Activated CD4-positive, alpha-beta memory T cell treated with anti-CD3 and anti-CD28 coated beads, Interleukin-2, amount 10 ng/mL, durations not matched to agents 7 days and 5 days (primary cell): ENCODE measurements at regions not wholly inside any gene's neighbourhood (a gene's known extent, or its start where the extent isn't known, plus 50 kb on each side); places are given as distances from the start of the nearest gene placed in this dataset.
"Not testable (repeated sequence)": the region's sequence is repeated elsewhere in the genome, so short reads cannot be mapped to it uniquely, and the experiment has no call there.

ENCODE experiments used
- CTCF ChIA-PET: fragments of 350-600 bp; sonication (Branson Sonifier 250); formaldehyde crosslinking; loops from one replicate; lab custom pipeline; 2021; ENCODE audit warnings: antibody characterized with exemption, inconsistent platforms; lab: Charles Lee
- POLR2A ChIA-PET: fragments of 350-600 bp; sonication (Branson Sonifier 250); formaldehyde crosslinking; loops from one replicate; lab custom pipeline; 2021; ENCODE audit warnings: antibody characterized with exemption; lab: Charles Lee
- DNase-seq: peaks from one replicate; pipeline ENCODE4 v3.0.0-alpha.2; 2020
- H3K27ac Mint-ChIP-seq: one replicate; pipeline ENCODE4 v1.8.0; 2021; ENCODE audit warnings: mild to moderate bottlenecking, mixed read lengths
- H3K27me3 Mint-ChIP-seq: one replicate; pipeline ENCODE4 v1.8.0; 2021; ENCODE audit warnings: mixed read lengths
- H3K36me3 Mint-ChIP-seq: one replicate; pipeline ENCODE4 v1.8.0; 2021; ENCODE audit warnings: low read depth, mixed read lengths
- H3K4me1 Mint-ChIP-seq: one replicate; pipeline ENCODE4 v1.8.0; 2021; ENCODE audit warnings: mixed read lengths
- H3K4me3 Mint-ChIP-seq: one replicate; pipeline ENCODE4 v1.8.0; 2021; ENCODE audit warnings: mild to moderate bottlenecking, mixed read lengths
- H3K9me3 Mint-ChIP-seq: one replicate; pipeline ENCODE4 v1.8.0; 2021; ENCODE audit warnings: mixed read lengths

DNA sequence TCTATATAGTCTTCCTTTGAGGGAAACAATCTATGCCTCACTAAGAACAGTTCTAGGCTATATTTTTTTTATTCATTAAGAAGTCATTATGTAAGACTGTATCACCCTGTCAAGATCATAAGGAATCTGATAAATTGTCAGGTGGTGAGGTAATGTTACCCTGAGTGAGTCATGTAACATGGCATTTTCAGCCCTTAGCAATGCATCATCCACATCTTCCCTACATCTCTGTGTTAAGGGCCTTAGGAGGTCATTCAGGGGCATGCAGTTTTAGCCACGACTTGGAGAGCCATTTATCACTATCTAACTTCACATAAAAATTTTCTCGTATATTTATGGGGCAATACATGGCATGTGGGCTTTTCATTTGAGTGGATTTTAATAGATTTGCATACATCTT lies 924.5 kb upstream of the MBL2 start:
- Mint-ChIP-seq H3K27ac (no peak overlapping the region), H3K4me3 (no peak overlapping the region), H3K27me3 (no peaks in the 10 kb centered on the region), H3K36me3 (no peaks in the 10 kb centered on the region), H3K4me1 (no peaks in the 10 kb centered on the region), H3K9me3 (peaks cover 13% of the 10 kb centered on the region)
- no peak for DNase-seq
- POLR2A ChIA-PET, result no interaction called here
- CTCF ChIA-PET, result no interaction called here

GRCh38 chr10:53690524-53691240 lies 918.1 kb upstream of the MBL2 start:
- H3K4me3 Mint-ChIP-seq, result no peak overlapping the region
- peaks cover 7% of the 10 kb centered on the region for H3K9me3 Mint-ChIP-seq
- CTCF ChIA-PET, result no interaction called here
- no peaks in the 10 kb centered on the region for H3K27me3 Mint-ChIP-seq
- POLR2A ChIA-PET, result no interaction called here
- no peaks in the 10 kb centered on the region for H3K36me3 Mint-ChIP-seq
- H3K4me1 Mint-ChIP-seq, result no peaks in the 10 kb centered on the region
- no peak for DNase-seq
- H3K27ac Mint-ChIP-seq, result no peak overlapping the region

DNA sequence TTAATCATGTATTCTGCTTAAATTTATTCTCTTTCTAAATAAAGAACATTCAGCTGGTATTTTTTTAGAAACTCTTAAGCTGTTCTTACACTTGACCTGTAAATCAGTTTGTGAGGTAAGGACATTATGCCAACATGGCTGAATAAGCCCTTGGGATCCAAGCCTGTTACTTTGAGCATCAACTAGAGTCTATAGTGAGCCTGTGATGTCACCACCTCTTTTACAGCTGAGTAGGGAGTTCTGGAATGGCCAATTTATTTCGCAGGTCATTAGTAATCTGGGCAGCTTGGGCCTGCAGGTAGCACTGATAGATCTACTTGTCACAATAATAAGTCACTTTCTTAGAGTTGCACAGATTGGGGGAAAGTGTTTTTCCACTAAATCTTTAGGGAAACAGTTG lies 915.2 kb upstream of the MBL2 start:
- Mint-ChIP-seq H3K27me3 (no peaks in the 10 kb centered on the region), H3K4me3 (no peak overlapping the region), H3K9me3 (peaks cover 6% of the 10 kb centered on the region), H3K4me1 (no peaks in the 10 kb centered on the region), H3K27ac (no peak overlapping the region), H3K36me3 (no peaks in the 10 kb centered on the region)
- DNase-seq, result no peak
- ChIA-PET POLR2A (no interaction called here), CTCF (no interaction called here)

GRCh38 chr10:53682885-53683284 lies 910.3 kb upstream of the MBL2 start:
- CTCF ChIA-PET, result no interaction called here
- H3K27me3 Mint-ChIP-seq, result no peaks in the 10 kb centered on the region
- POLR2A ChIA-PET, result no interaction called here

GRCh38 chr10:53682458-53682857 lies 909.9 kb upstream of the MBL2 start:
- H3K27ac Mint-ChIP-seq, result no peak overlapping the region
- no peaks in the 10 kb centered on the region for H3K4me1 Mint-ChIP-seq
- H3K36me3 Mint-ChIP-seq, result no peaks in the 10 kb centered on the region
- no peaks in the 10 kb centered on the region for H3K27me3 Mint-ChIP-seq
- CTCF ChIA-PET, result no interaction called here
- H3K4me3 Mint-ChIP-seq, result no peak overlapping the region
- DNase-seq, result no peak
- H3K9me3 Mint-ChIP-seq, result peaks cover 10% of the 10 kb centered on the region
- POLR2A ChIA-PET, result no interaction called here

More at GRCh38 chr10:53682885-53683284, 910.3 kb upstream of the MBL2 start:
- Mint-ChIP-seq H3K4me3 (no peak overlapping the region), H3K27ac (no peak overlapping the region), H3K36me3 (no peaks in the 10 kb centered on the region), H3K4me1 (no peaks in the 10 kb centered on the region), H3K9me3 (peaks cover 10% of the 10 kb centered on the region)
- DNase-seq, result no peak

DNA sequence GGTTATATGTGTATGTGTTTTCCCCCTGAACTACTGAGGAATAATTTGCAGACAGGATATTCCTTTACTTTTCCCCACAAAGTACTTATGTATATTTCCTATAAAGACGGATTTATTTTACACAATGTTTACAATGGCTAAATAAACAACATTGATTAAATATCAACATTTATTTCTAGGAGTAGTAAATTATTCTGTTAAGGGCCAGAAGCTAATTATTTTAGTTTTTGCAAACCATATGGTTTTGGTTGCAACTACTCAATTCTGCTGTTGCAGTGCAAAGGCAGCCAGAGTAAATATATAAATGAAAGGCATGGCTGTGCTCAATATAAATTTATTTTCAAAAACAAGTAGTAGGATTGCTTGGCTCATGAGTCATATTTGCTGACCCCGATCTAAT lies 907.1 kb upstream of the MBL2 start:
- Mint-ChIP-seq H3K27ac (no peak overlapping the region), H3K27me3 (no peaks in the 10 kb centered on the region), H3K9me3 (peaks cover 4% of the 10 kb centered on the region), H3K4me3 (no peak overlapping the region), H3K36me3 (no peaks in the 10 kb centered on the region), H3K4me1 (no peaks in the 10 kb centered on the region)
- no peak for DNase-seq
- CTCF ChIA-PET, result no interaction called here
- POLR2A ChIA-PET, result no interaction called here

GRCh38 chr10:53675177-53675576 lies 902.6 kb upstream of the MBL2 start:
- Mint-ChIP-seq H3K4me3 (no peak overlapping the region), H3K4me1 (no peaks in the 10 kb centered on the region), H3K27ac (no peak overlapping the region), H3K36me3 (no peaks in the 10 kb centered on the region), H3K27me3 (no peaks in the 10 kb centered on the region), H3K9me3 (peaks cover 2% of the 10 kb centered on the region)
- CTCF ChIA-PET, result no interaction called here
- DNase-seq, result no peak
- POLR2A ChIA-PET, result no interaction called here

DNA sequence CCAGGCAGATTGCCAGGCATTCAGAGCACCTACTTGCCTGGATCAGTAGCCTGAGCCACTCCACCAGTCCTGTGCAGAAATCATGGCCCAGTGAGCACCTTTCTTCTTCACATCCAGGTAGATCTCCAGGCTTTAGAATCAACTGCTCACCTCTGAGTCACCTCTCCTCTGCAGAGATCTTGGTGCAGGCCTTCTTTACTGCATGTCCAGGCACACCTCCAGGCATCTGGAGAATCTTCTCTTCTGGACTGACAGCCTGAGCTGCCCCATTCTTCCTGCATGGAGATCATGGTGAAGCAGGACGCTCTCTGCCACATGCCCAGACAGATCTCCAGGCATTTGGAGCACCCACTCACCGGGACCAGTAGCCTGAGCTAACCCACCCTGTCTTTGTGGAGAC lies 894.5 kb upstream of the MBL2 start:
- Mint-ChIP-seq H3K27ac (no peak overlapping the region), H3K9me3 (peaks cover 18% of the 10 kb centered on the region), H3K27me3 (no peaks in the 10 kb centered on the region), H3K36me3 (no peaks in the 10 kb centered on the region), H3K4me3 (no peak overlapping the region), H3K4me1 (no peaks in the 10 kb centered on the region)
- DNase-seq, result no peak
- ChIA-PET CTCF (no interaction called here), POLR2A (no interaction called here)

- CTCF ChIA-PET, result no interaction called here
- POLR2A ChIA-PET, result no interaction called here
- Mint-ChIP-seq H3K36me3 (no peaks in the 10 kb centered on the region), H3K4me3 (no peak overlapping the region), H3K9me3 (peaks cover 16% of the 10 kb centered on the region), H3K27me3 (no peaks in the 10 kb centered on the region), H3K4me1 (no peaks in the 10 kb centered on the region), H3K27ac (no peak overlapping the region)
- DNase-seq, result no peak
Measured at GRCh38 chr10:53664282-53665019, 891.9 kb upstream of the MBL2 start.

- Mint-ChIP-seq H3K4me3 (no peak overlapping the region), H3K27me3 (no peaks in the 10 kb centered on the region), H3K36me3 (no peaks in the 10 kb centered on the region), H3K27ac (no peak overlapping the region), H3K4me1 (no peaks in the 10 kb centered on the region), H3K9me3 (peaks cover 4% of the 10 kb centered on the region)
- no peak for DNase-seq
- POLR2A ChIA-PET, result no interaction called here
- CTCF ChIA-PET, result interaction anchor here (0.6 kb wide), 1 partner anchor 9 kb away, joined by 7 read pairs; no protein-coding TSS in a partner anchor
Measured at GRCh38 chr10:53650794-53651193, 878.2 kb upstream of the MBL2 start.

- H3K9me3 Mint-ChIP-seq, H3K4me3 Mint-ChIP-seq, H3K27me3 Mint-ChIP-seq, H3K27ac Mint-ChIP-seq, CTCF ChIA-PET, POLR2A ChIA-PET, DNase-seq, H3K4me1 Mint-ChIP-seq, H3K36me3 Mint-ChIP-seq: not testable (repeated sequence)
Measured at GRCh38 chr10:53647221-53647620, 874.6 kb upstream of the MBL2 start.

DNA sequence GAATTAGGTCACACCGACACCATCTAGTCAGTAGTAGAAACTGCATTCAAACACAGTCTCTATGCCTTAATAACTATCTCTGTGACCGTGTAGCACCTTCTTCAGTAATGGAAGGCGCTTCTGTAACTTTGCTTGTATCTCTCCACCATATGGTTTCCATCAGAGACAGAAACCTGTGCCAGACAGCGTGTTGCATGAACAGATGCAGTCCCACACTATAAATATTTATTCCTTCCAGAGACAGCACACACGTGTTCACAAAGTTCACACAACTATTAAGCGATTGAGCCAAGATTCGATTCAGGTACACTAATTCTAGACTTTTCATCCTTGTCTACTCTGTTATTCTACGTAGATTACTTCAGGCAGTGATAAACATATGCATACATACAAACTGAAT lies 873.9 kb upstream of the MBL2 start:
- Mint-ChIP-seq H3K9me3 (peaks cover 4% of the 10 kb centered on the region), H3K4me1 (no peaks in the 10 kb centered on the region), H3K27me3 (no peaks in the 10 kb centered on the region), H3K4me3 (no peak overlapping the region), H3K27ac (no peak overlapping the region), H3K36me3 (no peaks in the 10 kb centered on the region)
- CTCF ChIA-PET, result no interaction called here
- DNase-seq, result no peak
- POLR2A ChIA-PET, result no interaction called here

DNA sequence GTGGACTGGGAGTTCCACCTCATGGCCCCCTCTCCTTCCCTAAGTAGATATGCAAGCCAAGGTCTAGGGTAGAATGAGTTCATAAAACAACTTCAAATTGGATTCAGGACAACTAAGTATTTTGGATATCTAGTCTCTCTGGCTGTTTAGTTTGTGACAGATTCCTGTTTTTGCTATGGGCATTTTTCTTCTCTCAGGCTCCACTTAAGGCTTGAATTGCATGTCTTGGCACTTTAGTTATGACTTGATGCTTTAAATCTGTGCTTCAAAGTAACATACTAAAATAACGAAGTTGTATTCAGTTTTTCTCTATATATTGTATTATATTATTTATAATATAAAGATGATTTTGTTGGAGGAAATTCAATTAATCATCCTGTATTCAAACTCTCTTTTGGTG lies 873.4 kb upstream of the MBL2 start:
- DNase-seq, result no peak
- no peak overlapping the region for H3K4me3 Mint-ChIP-seq
- no peaks in the 10 kb centered on the region for H3K4me1 Mint-ChIP-seq
- H3K27me3 Mint-ChIP-seq, result no peaks in the 10 kb centered on the region
- no peak overlapping the region for H3K27ac Mint-ChIP-seq
- peaks cover 6% of the 10 kb centered on the region for H3K9me3 Mint-ChIP-seq
- no peaks in the 10 kb centered on the region for H3K36me3 Mint-ChIP-seq
- ChIA-PET CTCF (no interaction called here), POLR2A (no interaction called here)

DNA sequence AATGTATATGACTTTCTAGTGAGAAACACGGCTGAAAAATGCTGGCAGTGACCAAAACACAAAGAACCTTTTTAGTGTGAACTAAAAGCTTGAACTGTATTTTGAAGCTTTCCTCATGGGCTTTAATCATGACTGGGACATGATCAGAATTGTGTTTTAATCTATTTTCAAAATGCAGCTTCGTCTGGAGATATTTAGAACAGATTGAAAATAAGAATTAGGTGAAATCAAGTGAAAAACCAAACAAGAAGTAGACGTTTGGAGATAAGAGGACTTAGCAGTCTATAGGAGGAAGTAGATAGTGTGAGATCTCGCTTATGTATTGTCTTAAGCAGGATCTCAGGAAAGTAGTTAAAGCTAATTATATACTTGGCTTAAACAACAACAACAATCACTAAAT lies 865.4 kb upstream of the MBL2 start:
- POLR2A ChIA-PET, result no interaction called here
- H3K4me3 Mint-ChIP-seq, result no peak overlapping the region
- DNase-seq, result no peak
- no peaks in the 10 kb centered on the region for H3K36me3 Mint-ChIP-seq
- CTCF ChIA-PET, result no interaction called here
- no peak overlapping the region for H3K27ac Mint-ChIP-seq
- no peaks in the 10 kb centered on the region for H3K4me1 Mint-ChIP-seq
- peaks cover 4% of the 10 kb centered on the region for H3K9me3 Mint-ChIP-seq
- H3K27me3 Mint-ChIP-seq, result no peaks in the 10 kb centered on the region
